HG02981 (cell line): ENCODE measurements at regions not wholly inside any gene's neighbourhood (a gene's known extent, or its start where the extent isn't known, plus 50 kb on each side); places are given as distances from the start of the nearest gene placed in this dataset.

ENCODE experiments used
- ATAC-seq: cut with Tn5 transposase; IDR thresholded peaks from one replicate; pipeline ENCODE4 v1.9.1; 2021; ENCODE audit warnings: mild to moderate bottlenecking, moderate library complexity; ENCODE audit not compliant: unreplicated experiment

DNA sequence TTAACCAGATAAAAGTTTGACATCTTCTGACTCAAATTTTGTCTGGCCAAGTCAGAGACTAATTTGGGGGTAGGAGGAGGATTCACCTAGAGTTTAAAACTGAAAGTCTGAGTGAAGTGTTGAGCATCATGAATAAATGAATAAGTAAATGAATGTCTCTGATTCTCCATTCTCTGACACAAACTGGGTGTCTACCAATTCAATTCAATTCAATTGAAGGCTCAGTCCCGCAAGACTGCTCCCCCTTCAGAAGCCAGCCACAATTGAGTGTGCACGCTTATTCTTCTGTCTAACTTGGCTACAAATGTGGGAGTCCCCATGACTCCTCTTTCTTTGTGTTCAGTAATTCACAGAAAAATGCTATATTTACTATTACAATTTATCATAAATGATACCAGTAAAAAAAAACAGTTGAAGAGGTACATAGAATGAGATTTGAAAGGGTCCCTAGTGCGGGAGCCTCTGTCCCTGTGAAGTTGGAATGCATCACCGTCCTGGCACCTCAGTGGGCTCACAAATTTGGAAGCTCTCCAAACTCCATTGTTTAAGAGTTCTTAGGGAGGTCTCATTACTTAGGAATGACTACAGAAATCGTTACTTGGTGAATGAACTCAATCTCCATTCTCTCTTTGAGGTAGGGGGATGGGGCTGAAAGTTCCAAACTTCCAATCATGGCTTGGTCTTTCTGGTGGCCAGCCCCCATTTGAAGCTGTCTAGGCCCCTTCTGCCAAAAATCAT lies 243.7 kb upstream of the PHYHIPL start:
- ATAC-seq = no peak

DNA sequence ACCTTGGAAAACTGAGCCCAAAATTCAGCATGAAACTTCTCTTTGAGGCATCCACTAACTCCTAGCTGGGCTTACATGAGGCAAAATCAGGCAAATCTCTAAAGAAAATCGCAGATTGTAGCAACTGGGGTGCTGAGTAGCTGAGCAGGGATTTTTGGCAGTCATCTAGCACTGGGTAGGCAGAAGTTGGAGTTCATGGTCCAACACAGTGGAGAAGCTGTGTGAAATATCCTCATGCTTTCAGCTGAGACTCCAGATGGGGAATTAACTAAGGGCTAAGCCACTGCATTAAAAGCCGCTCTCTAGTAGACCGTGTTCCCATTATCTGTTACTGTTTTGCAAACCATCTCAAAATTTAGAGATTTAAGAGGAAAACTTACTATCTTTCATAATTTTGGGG lies 240.1 kb upstream of the PHYHIPL start:
- no peak for ATAC-seq

DNA sequence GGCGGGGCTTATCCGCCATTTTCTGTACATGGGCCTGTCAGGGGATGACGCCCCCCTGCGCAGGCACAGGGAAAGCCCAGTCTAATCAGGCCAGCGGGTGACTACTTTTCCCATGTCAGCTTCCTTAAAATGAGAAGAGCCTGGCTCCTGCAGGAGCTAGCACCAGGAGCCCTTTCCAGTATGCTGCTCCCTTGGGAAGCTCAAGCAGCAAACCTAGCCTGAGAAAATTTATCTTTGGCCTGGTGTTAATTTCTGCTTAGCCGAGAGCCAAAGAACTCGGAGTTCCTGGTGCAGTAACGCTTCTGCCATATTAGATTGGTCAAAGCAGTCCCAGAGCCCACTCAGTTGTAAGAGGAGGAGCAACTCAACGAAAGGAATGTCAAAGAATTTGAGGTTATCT lies 239.0 kb upstream of the PHYHIPL start:
- no peak for ATAC-seq

DNA sequence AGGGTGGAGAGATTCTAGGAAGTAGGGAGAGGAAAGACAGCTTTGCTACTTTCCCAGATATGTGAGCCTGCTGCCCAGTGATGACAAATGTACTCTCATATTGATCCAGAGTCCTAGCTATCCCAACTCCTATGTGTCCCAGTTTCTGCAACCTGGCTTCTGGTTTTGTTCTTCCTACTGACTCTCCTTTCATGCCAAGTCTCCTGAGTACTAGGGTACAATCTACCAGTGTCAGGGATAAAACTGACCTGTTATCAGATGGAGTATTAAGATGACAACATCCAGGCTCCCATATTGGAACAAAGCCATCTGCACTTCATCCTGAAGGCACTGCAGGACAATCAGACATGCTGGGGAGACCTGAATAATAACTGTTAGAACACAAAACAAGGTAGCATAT lies 233.7 kb upstream of the PHYHIPL start:
- no peak for ATAC-seq

DNA sequence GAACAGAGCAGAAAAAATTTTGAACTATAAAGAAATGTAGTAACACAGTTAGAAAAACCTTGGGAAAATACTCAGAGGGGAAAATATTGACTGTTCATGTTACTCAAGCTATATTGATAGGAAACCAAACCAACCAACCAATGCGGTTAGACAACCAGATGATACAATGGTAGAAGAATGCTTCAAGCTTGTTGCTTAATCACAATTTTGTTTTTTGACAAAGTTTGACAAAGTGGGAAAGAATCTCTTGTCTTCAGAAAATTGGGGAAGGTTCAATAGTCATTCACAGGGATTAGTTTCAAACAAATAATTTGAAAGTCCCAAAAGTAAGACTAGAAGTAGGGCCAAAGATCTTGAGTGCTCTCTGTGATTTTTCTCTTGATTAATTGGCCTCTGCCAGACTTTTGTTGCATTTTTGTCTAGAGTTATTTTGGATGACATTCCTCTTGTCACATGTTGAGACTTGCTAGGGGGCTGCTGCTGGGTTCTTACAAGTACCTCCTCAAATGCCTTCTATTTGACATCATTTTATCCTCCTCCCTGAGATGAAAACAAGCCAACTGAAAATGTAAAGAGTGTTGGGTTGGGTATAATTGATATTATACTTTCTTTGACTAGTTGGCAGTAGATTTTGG lies 233.1 kb upstream of the PHYHIPL start:
- no peak for ATAC-seq

DNA sequence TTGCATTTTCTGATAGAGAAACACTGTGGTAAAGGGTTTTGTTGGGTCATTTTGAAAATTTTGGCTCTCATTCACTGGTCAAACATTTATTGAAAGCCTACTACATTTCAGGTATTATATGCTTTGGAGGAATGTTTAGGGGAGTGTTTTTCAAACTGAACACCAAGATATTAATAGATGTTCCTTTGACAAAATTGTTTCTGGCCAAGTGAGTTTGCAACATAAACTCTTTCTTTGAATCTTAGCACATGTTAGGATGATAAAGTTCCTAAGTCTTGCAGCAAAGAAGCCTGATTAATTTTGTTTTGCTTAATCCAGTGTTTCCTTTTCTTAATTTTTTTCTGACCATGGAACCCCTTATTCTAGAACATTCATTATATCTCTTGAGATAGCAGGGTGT lies 232.5 kb upstream of the PHYHIPL start:
- no peak for ATAC-seq

DNA sequence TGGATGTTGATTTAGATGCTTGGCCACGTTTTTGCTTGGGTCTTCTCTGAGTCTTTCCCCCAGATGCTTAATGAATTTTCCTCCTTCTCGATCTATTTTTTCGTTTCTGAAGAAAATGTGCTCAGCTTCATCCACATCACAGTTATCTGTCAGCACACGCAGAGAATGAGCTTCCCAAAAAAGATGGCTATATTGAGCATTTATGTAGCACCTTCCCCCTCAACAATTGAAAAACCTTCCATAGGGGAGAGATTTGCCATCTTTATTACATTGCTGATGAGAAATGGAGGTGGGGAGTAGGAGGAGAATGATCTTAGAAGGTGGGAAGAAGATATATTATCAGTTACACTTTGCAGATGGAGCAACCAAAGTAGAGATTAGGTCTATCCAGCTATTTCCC lies 228.1 kb upstream of the PHYHIPL start:
- no peak for ATAC-seq

DNA sequence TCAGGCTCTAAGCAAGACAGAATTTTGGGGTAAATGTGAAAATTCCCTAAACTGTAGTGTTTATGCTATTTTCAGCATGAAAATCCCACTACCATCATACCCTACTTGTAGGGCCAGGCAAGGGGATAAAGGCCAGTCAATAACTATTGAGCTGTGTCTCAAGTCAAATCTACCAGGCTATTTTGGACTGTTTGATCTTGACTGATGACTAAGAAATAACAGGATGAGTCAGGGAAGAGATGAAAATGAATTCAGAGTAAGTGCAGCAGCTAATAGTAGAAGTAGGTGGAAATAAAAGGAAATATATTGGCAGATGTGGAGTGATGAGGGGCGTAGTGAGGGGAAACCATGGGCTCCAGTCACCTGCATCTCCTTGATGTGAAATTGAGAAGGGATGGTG lies 225.8 kb upstream of the PHYHIPL start:
- ATAC-seq = no peak

DNA sequence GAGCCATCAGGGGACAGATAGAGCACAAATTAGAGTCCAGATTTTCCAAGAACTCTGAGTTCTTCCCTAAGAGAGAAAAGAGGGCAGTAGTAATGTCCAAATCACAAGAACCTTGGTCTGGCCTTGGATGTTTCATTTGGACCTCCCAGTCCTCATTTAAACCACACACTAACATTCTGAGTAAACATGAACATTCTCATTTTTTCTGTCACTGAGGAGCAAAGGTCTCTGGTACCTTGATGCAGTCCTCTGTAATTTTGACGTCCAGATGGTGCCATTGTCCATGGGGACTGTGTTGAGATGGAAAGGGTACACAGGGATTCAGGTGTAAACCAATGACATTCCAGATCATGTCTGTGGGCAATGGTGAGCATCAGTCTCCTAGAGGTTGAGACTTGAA lies 225.4 kb upstream of the PHYHIPL start:
- ATAC-seq = no peak

DNA sequence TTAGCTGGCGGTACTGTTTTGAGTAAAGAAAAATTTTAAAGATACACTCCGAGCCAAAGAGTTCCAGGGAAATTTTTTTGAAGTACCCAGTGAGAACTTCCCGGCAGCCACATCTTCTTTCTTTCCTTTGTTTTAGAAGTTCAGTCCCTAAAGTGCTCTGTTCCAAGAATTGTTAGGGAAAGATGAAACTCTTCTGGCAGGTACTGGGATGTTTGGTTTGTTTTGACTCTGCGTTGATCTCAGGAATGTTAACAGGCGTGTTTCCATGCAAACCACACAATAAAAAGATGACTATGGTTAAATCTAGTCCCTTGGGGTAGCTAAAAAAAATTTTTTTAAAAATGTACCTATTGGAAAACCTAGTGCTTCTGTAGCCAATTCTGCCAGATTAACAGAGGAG lies 224.7 kb upstream of the PHYHIPL start:
- ATAC-seq = no peak

DNA sequence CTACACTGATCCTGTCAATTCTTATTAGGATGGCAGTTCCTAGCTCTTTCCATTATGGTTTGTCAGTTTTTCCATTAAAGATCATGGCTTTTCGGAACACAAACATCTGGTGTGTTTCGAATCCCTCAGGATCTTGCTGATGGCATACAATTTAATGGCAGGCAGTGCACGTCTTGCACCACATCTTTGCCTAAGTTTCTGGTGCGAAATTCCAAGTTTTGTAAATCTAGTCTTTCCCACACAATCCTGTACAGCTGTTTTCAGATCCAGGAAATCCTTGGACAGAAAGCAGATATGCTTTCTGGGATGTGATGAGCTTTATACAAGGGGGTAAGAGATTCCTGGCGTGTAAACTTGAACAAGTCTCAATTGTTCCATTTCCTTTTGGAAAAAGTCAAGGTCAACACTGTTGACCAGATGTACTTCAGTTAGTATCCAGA lies 224.3 kb upstream of the PHYHIPL start:
- ATAC-seq = no peak

DNA sequence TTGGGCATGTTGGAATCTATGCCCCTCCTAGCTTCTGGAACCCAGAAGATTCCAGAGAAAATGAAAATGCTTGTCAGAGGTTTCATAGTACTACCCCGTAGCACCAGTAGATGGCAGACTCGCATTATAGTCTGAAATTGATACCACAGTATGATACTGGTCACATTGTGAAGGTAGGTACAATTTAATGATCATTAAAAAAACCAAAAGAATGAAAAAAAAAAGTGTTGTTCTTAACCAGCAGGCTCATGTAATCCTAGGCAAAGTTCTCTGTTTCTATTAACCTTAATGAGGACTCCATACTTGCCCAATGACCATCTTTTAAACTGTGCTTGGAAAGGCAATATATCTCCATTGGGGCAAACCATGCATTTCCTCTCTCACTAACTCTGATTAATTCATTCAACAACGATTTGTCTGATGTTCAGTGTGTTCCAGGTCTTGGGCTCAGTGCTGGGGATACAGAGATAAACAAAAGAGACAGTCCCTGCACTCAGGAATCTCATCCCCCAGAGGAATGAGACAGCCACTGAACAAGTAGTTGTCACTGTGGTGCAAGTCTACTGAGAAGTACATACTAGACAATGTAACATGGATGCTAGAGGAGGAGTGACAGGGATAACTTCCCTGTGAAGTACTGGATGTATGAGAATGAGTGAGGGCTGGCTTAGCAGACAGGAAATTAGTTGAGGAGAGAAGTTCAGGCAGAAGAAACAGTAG lies 223.5 kb upstream of the PHYHIPL start:
- ATAC-seq = no peak

DNA sequence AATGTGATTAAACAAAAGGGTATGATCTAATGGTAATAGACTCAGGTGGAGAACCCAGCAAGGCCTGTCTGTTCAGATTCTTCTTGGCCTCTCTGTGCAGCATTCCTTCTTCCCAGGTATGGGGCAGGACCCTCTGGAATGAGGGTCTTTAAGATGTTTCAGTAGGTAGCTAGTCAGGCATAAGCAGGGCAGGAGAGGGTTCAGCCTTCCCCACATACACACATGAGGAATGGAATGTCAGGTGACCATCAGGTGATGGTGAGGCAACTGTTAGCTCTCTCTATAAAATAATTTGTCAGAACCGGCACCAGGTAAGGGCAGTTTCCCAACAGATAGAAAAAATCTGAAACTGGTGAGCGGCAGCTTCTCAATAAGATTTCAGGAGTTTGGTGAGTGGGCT lies 222.3 kb upstream of the PHYHIPL start:
- ATAC-seq = no peak

DNA sequence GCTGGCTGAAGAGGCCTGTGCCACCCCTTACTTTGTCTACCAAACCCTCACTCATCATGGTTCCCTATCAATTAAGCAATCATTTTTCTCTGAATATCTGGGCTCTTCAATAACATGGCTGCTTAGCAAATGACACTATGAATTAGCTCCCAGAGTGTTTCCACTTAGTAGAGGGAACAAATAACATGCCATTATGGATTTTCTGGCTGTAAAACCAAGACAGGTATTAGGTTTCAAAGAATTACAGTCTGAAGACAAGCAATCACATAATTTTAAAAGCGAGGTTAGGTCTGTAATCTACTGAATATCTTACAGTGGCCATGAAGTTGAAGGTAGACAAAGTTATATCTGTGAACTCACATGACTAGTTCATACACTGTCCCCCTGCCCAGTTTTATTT lies 220.8 kb upstream of the PHYHIPL start:
- ATAC-seq = no peak

DNA sequence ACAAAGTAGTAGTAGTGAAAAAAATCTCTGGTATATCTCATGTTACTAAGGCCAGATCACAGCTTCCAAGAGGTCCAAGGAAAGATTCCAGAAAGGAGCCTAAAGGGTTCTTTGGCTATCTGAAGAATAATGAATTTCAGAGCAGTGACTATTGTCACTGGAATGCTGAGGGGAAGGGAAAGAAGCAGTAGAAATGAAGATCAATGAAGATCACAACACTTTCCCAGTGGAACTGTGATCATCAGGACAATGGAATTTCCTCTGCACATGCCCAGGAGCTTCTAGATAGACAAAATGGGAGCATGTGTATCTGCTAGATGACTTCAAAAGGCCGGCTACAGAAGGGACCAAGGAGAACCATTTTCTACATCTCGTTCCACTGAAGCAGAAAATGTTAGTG lies 219.5 kb upstream of the PHYHIPL start:
- no peak for ATAC-seq

DNA sequence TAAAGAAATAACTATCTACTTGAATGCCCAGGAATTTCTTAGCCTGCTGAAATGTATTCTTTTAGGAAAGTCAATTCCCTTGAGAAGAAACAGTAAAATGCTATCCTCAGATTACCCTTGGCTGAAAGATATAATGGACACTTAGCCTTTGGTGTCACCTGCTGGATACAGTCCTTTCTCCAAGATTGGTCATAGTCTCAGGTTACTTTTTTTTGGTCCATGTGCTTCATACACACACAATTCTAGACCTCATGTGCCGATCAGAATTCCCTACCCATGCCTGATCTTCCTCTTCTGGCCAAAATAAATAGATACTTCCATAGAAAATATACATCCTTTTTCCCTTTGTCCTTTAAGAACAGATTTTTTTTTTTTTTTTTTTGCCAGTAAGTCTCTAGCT lies 218.9 kb upstream of the PHYHIPL start:
- ATAC-seq = no peak

DNA sequence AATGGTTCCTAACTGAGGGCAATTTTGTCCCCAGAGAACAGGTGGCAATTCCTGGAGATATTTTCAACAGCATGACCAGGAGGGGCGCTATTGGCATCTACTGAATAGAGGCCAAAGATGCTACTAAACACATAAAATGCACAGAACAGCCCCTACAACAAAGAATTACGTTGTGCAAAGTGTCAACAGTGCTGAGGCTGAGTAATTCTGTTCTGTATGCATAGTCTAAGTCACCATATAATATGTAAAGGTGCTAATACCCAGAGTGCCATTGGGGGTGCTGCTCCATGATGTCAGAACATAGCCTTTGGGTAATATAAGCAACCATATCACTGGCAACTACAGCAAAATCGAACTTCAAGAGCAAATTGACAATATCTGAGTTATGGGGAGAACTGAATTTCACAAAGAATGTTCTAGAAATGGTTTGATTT lies 213.3 kb upstream of the PHYHIPL start:
- no peak for ATAC-seq

DNA sequence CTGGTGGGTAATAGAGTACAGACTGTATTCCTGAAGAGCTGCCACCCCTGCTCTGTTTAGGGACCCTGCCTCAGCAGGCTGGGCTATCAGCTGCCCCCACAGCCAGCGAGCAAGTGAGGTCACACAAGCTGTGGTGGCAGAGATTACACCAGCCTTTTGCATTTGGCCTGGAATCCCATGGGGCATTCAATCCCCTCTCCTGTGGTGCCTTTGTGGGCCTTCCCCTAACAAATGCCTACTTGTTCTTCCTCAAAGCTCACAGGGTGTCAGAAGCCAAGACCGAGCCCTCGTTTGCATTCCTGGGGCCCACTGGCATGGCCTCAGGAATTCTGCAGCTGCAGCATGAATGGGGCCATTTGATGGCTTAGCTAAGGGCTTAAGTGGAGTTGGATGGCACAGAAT lies 212.7 kb upstream of the PHYHIPL start:
- ATAC-seq = no peak

DNA sequence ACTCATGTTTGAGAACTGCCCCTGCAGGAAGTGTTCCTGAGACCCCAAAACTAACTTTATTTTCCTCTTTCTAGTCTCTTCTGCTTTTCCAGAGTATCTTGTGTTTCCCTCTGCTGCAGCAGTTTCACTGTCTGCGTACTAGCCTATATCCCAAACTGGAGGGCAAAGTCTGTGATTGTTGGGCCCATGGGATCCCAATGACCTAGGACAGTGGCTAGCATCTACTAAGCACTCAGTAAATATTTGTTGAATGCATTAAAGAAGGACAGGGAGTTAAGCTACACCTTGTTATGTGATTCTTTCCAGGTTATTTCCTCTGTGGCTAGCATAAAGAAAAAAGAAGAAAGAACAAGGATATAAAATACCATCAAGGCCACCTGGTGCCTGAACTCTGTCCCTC lies 210.6 kb upstream of the PHYHIPL start:
- no peak for ATAC-seq

DNA sequence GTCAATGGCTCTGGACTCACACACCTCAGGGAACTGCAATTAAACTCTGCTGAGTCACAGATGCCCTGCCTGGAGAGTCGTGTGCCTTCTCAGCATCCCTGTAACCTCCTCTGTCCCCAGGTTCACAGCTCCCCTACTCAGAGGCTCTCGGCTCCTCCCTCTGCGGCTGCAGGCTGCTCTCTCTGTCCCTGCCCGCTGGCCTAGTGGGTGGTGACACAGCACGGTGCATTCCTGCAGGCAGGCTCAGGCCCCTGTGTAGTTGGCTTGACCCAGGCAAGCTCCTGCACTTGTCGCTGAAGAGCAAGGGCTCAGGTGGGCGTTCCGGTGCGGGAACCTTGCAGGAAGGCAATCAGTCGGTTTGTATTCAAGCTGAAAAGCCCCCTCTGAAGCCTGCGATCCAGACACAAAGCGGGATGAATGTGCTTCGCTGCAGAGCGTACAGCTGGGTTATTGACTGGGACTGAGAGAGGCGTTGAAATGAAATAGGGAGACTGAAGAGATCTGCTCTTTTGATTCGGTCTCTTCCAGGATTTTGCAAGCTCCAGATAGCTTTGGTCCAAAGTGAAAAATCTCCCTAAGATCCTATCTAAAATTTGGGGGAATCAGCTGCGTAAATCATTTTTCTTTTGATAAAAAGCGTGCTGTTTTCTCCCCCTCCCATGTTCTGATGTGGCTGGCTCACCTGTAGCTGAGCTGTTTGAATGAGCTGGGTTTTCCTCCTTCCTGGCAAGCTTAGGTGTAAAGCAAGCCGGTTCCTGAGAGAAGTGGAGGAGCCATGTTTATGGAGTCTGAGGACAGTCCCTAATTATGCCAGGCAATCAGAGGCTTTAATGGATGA lies 208.7 kb upstream of the PHYHIPL start:
- no peak for ATAC-seq

DNA sequence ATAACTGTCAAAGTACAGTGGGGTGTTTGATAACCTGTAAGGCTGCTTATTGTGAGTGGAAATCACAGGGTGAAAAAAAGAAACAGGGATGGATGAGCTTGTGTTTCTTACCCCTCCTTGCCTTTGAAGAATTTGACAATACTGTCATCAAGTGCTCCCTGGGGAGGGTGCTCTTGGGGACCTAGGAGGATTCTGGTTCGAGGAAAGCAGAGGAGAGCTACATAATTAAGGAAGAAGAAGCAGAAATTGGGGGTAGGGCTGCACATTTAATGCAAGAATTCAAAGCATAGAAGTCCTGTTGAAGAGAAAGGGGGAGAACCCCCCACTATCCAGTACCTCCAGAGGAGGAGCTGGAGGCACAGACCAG lies 208.1 kb upstream of the PHYHIPL start:
- no peak for ATAC-seq
